IMR-90 (cell line): ENCODE measurements at regions not wholly inside any gene's neighbourhood (a gene's known extent, or its start where the extent isn't known, plus 50 kb on each side); places are given as distances from the start of the nearest gene placed in this dataset.

ENCODE experiments used
- ATAC-seq: fragments of 200-7000 bp; cut with Tn5 transposase; 2 replicates; pipeline ENCODE4 v1.9.1; 2020; ENCODE audit warnings: low read depth, mild to moderate bottlenecking, moderate library complexity
- BruUV-seq: library from RNA; stranded (reverse); fragments of 400-500 nt; replicated peaks from 2 replicates; lab custom pipeline; 2021; lab: Mats Ljungman, UMichigan
- CTCF ChIA-PET: fragments of 300-600 bp; formaldehyde crosslinking; extraction: SDS; loops from one replicate; lab custom pipeline; 2021; ENCODE audit warnings: antibody characterized with exemption; lab: Yijun Ruan, JAX
- POLR2A ChIA-PET: fragments of 300-600 bp; sonication (Branson Sonifier 250); formaldehyde crosslinking; loops from one replicate; lab custom pipeline; 2022; ENCODE audit warnings: antibody characterized with exemption; ENCODE audit not compliant: unreplicated experiment; lab: Charles Lee
- DNase-seq: peaks from one replicate; pipeline ENCODE4 v3.0.0; 2013
- H2AFZ ChIP-seq: replicated peaks from 2 replicates; pipeline ENCODE3; 2013; ENCODE audit warnings: low read length, mild to moderate bottlenecking; ENCODE audit not compliant: poor library complexity
- H2AK5ac ChIP-seq: 2 replicates; pipeline ENCODE4 v1.6.1; 2013; ENCODE audit warnings: low read depth, low read length, inconsistent platforms
- H2AK9ac ChIP-seq: replicated peaks from 2 replicates; pipeline ENCODE3; 2013; ENCODE audit warnings: mild to moderate bottlenecking, low read depth, low read length, moderate library complexity; ENCODE audit not compliant: poor library complexity
- H2BK120ac ChIP-seq: 2 replicates; pipeline ENCODE4 v1.6.1; 2013; ENCODE audit warnings: low read depth, low read length, inconsistent platforms
- H2BK15ac ChIP-seq: 3 replicates; pipeline ENCODE4 v1.6.1; 2013; ENCODE audit warnings: low read depth, low read length, inconsistent platforms
- H2BK20ac ChIP-seq: 2 replicates; pipeline ENCODE4 v1.6.1; 2013; ENCODE audit warnings: low read depth, mild to moderate bottlenecking, inconsistent platforms, low read length, moderate library complexity
- H2BK5ac ChIP-seq: 2 replicates; pipeline ENCODE4 v1.6.1; 2013; ENCODE audit warnings: mild to moderate bottlenecking, low read depth, low read length, inconsistent platforms; ENCODE audit not compliant: poor library complexity, severe bottlenecking
- H3K14ac ChIP-seq: replicated peaks from 2 replicates; pipeline ENCODE4 v1.6.1; 2013; ENCODE audit warnings: low read depth, low read length, inconsistent platforms
- H3K18ac ChIP-seq: 2 replicates; pipeline ENCODE4 v1.6.1; 2013; ENCODE audit warnings: low read depth, low read length, control low read depth
- H3K23ac ChIP-seq: 2 replicates; pipeline ENCODE4 v1.6.1; 2013; ENCODE audit warnings: low read depth, low read length, inconsistent platforms
- H3K27ac ChIP-seq: 2 replicates; pipeline ENCODE4 v1.5.1; 2013; ENCODE audit warnings: mild to moderate bottlenecking, control low read depth, low read length; ENCODE audit not compliant: insufficient read depth
- H3K27me3 ChIP-seq: 2 replicates; pipeline ENCODE4 v1.6.1; 2013; ENCODE audit warnings: low read length; ENCODE audit not compliant: control insufficient read depth, insufficient read depth
- H3K36me3 ChIP-seq: 2 replicates; pipeline ENCODE4 v1.6.1; 2013; ENCODE audit warnings: low read length, mixed read lengths; ENCODE audit not compliant: control insufficient read depth, insufficient read depth
- H3K4ac ChIP-seq: 2 replicates; pipeline ENCODE4 v1.6.1; 2013; ENCODE audit warnings: low read depth, low read length, inconsistent platforms
- H3K4me1 ChIP-seq: 2 replicates; pipeline ENCODE4 v1.6.1; 2013; ENCODE audit warnings: low read length, mixed read lengths; ENCODE audit not compliant: control insufficient read depth, insufficient read depth
- H3K4me2 ChIP-seq: 2 replicates; pipeline ENCODE4 v1.6.1; 2013; ENCODE audit warnings: low read depth, mild to moderate bottlenecking, control low read depth, low read length, moderate library complexity
- H3K4me3 ChIP-seq: 2 replicates; pipeline ENCODE4 v1.5.1; 2013; ENCODE audit warnings: low read depth, mild to moderate bottlenecking, control low read depth, low read length, moderate library complexity; ENCODE audit not compliant: insufficient read depth
- H3K56ac ChIP-seq: 2 replicates; pipeline ENCODE4 v1.6.1; 2013; ENCODE audit warnings: low read length, inconsistent platforms; ENCODE audit not compliant: insufficient read depth; ENCODE audit errors: extremely low read depth
- H3K79me1 ChIP-seq, 2 experiments: 2 replicates each; pipeline ENCODE4 v1.6.1; 2013; ENCODE audit warnings: low read length in 2 of 2, inconsistent platforms in 1 of 2, low read depth in 1 of 2
- H3K9ac ChIP-seq: 2 replicates; pipeline ENCODE4 v1.6.1; 2013; ENCODE audit warnings: low read depth, low read length, control low read depth
- H3K9me1 ChIP-seq: 2 replicates; pipeline ENCODE4 v1.6.1; 2013; ENCODE audit warnings: low read length, inconsistent platforms; ENCODE audit not compliant: insufficient read depth
- H3K9me3 ChIP-seq: 2 replicates; pipeline ENCODE4 v1.6.1; 2013; ENCODE audit warnings: low read length; ENCODE audit not compliant: control insufficient read depth, insufficient read depth
- H4K20me1 ChIP-seq: 2 replicates; pipeline ENCODE4 v1.6.1; 2013; ENCODE audit warnings: low read length, inconsistent platforms; ENCODE audit not compliant: insufficient read depth
- H4K5ac ChIP-seq: 2 replicates; pipeline ENCODE4 v1.6.1; 2013; ENCODE audit warnings: mild to moderate bottlenecking, low read depth, low read length, control low read depth
- H4K8ac ChIP-seq, 2 experiments: 2 replicates each; pipeline ENCODE4 v1.6.1; 2013; ENCODE audit warnings: low read depth in 2 of 2, low read length in 2 of 2, control low read depth in 1 of 2, inconsistent platforms in 1 of 2
- H4K91ac ChIP-seq: 2 replicates; pipeline ENCODE4 v1.6.1; 2013; ENCODE audit warnings: low read depth, low read length, inconsistent platforms; ENCODE audit not compliant: insufficient read depth
- CHD1 ChIP-seq: IDR thresholded peaks from 2 replicates; pipeline ENCODE4 v1.6.1; 2012; ENCODE audit warnings: low read depth, low read length, improper control_type of control experiment
- MAFK ChIP-seq: IDR thresholded peaks from 2 replicates; pipeline ENCODE4 v1.6.1; 2012; ENCODE audit warnings: low read depth, low read length, improper control_type of control experiment
- MAZ ChIP-seq: IDR thresholded peaks from 2 replicates; pipeline ENCODE4 v1.6.1; 2012; ENCODE audit warnings: low read depth, mild to moderate bottlenecking, low read length, improper control_type of control experiment, moderate library complexity, borderline replicate concordance
- WGBS, 2 experiments: methylation state at CpG; one replicate each; pipeline versions ENCODE4 v1.1.5 to v1.1.7; 2013; ENCODE audit warnings: missing lambda C conversion rate in 2 of 2; ENCODE audit not compliant: insufficient read length in 1 of 2; ENCODE audit errors: extremely low coverage in 2 of 2; 5-methylcytosine and 5-hydroxymethylcytosine counted together
- dilution Hi-C: fragments of 300-500 bp; cut with HindIII; formaldehyde crosslinking; loops from one replicate; pipeline ENCODE4 v1.14.3; 2018; ENCODE audit warnings: low sequenced_read_pairs; ENCODE audit not compliant: unreplicated experiment
- in situ Hi-C: fragments of 300-500 bp; cut with MboI; formaldehyde crosslinking; loops from 3 replicates; pipeline ENCODE4 v1.14.3; 2019; ENCODE audit warnings: low sequenced_read_pairs, inconsistent platforms, mixed read lengths
- intact Hi-C: fragments of 100-400 bp; cut with micrococcal nuclease; formaldehyde crosslinking; loops from 2 replicates; pipeline ENCODE4 v1.10.0; 2022

GRCh38 chr15:23859008-23859407 lies 171.9 kb upstream of the NDN start:
- Histone ChIP-seq H3K18ac (no peak overlapping the region), H2AFZ (no peak overlapping the region), H2AK5ac (no peak overlapping the region), H3K4me3 (no peak overlapping the region), H3K4ac (no peak overlapping the region), H3K23ac (no peak overlapping the region), H3K14ac (no peak overlapping the region), H2BK20ac (no peak overlapping the region), H3K79me1 (no peaks in the 10 kb centered on the region), H3K36me3 (no peaks in the 10 kb centered on the region), H4K20me1 (no peaks in the 10 kb centered on the region), H4K91ac (no peak overlapping the region), H3K9me1 (no peaks in the 10 kb centered on the region), H3K27me3 (no peaks in the 10 kb centered on the region), H3K9ac (no peak overlapping the region), H3K56ac (no peak overlapping the region), H3K4me1 (no peaks in the 10 kb centered on the region), H2AK9ac (no peak overlapping the region), H3K27ac (no peak overlapping the region), H4K5ac (no peak overlapping the region), H4K8ac (no peak overlapping the region), H2BK5ac (no peak overlapping the region), H2BK120ac (no peak overlapping the region), H3K4me2 (no peak overlapping the region), H3K9me3 (peaks cover 5% of the 10 kb centered on the region; the same call in 1 of the 2 replicates), H2BK15ac (no peak overlapping the region)
- dilution Hi-C loops, result no loop called here
- intact Hi-C loops, result no loop called here
- ChIA-PET POLR2A (no interaction called here), CTCF (no interaction called here)
- in situ Hi-C loops, result loop anchor here (10.0 kb wide), 1 partner anchor 214 kb away; the partner anchor contains the start of gene MAGEL2
- no peak for ATAC-seq
- no peak for DNase-seq
- WGBS, 2 experiments, result 83% methylated on average over 1 of the region's 5 CpGs; no CpG with 5 or more reads in 1 of the 2 experiments
- TF ChIP-seq CHD1 (no peak), MAZ (no peak), MAFK (no peak)
- no TSS peak for BruUV-seq
